Endothelial cell of umbilical vein (primary cell): ENCODE measurements at regions not wholly inside any gene's neighbourhood (a gene's known extent, or its start where the extent isn't known, plus 50 kb on each side); places are given as distances from the start of the nearest gene placed in this dataset.

ENCODE experiments used
- EZH2 ChIP-seq: IDR thresholded peaks from 2 replicates; pipeline ENCODE4 v1.6.1; 2012; ENCODE audit warnings: borderline replicate concordance, low read depth, mild to moderate bottlenecking, moderate library complexity, low read length, inconsistent platforms; ENCODE audit not compliant: severe bottlenecking
- FOS ChIP-seq: IDR thresholded peaks from 2 replicates; pipeline ENCODE4 v1.6.1; 2011; ENCODE audit warnings: mild to moderate bottlenecking, low read length, moderate library complexity, borderline replicate concordance; ENCODE audit not compliant: insufficient read depth
- POLR2A ChIP-seq: IDR thresholded peaks from 2 replicates; pipeline ENCODE4 v1.6.1; 2012; ENCODE audit warnings: low read depth, mild to moderate bottlenecking, control low read depth, low read length
- POLR2AphosphoS5 ChIP-seq: IDR thresholded peaks from 2 replicates; pipeline ENCODE4 v1.6.1; 2012; ENCODE audit warnings: low read depth, mild to moderate bottlenecking, control low read depth, low read length, moderate library complexity; ENCODE audit not compliant: insufficient read depth
- TF ChIP-seq, protein P1 (sequence below), 2 donors: IDR thresholded peaks; 1 replicate in 1 of 2; 2 replicates in 1 of 2; pipeline ENCODE4 v1.5.1; 2011; ENCODE audit warnings: low read length in 2 of 2, mild to moderate bottlenecking in 2 of 2, moderate library complexity in 2 of 2, control low read depth in 1 of 2, inconsistent platforms in 1 of 2, low read depth in 1 of 2; ENCODE audit not compliant: insufficient read depth in 1 of 2; ENCODE audit errors: extremely low read depth in 1 of 2

DNA sequence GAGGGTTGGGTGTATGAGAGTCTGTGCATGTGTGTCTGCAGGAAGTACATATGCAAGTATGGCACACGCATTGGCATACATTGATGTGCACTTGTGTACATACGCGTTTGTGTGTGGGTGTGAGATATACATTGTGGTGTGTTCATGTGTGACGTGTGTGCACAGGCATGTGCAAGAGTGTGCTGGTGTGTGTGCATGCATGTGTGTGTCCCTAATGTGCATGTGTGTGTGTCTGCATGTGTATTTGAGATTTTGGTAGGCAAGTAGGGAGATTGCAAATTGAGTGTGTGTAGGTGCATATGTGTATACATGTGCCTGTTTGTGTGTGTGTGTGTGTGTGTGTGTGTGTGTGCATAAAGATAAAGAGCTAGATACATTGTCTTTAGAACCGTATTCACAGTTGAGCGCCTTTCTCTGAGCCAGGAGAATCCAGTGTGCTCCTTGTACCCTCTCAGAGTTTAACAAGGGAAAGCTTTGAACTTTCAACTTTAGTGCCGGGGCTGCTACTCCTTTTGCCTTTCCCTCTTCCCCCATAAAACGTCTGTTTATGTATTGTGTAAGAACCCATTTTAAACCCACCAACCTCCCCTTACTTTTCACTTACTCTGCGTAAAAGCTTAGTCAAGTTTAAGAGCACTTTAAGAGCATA is 152.4 kb upstream of the CHL1 start:
- TF ChIP-seq, protein P1, sequence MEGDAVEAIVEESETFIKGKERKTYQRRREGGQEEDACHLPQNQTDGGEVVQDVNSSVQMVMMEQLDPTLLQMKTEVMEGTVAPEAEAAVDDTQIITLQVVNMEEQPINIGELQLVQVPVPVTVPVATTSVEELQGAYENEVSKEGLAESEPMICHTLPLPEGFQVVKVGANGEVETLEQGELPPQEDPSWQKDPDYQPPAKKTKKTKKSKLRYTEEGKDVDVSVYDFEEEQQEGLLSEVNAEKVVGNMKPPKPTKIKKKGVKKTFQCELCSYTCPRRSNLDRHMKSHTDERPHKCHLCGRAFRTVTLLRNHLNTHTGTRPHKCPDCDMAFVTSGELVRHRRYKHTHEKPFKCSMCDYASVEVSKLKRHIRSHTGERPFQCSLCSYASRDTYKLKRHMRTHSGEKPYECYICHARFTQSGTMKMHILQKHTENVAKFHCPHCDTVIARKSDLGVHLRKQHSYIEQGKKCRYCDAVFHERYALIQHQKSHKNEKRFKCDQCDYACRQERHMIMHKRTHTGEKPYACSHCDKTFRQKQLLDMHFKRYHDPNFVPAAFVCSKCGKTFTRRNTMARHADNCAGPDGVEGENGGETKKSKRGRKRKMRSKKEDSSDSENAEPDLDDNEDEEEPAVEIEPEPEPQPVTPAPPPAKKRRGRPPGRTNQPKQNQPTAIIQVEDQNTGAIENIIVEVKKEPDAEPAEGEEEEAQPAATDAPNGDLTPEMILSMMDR (IDR thresholded peaks at IDR 0.05; ENCODE audit: extremely low read depth in 1 of 2, insufficient read depth in 1 of 2, low read depth in 1 of 2, low read length in 2 of 2): no peak
- no peak for TF ChIP-seq POLR2A
- TF ChIP-seq EZH2: no peak
- TF ChIP-seq FOS: no peak
- no peak for TF ChIP-seq POLR2AphosphoS5
